H1 (cell line): ENCODE measurements at regions not wholly inside any gene's neighbourhood (a gene's known extent, or its start where the extent isn't known, plus 50 kb on each side); places are given as distances from the start of the nearest gene placed in this dataset.

Experiments used
- CTCF ChIA-PET: fragments of 300-600 bp; sonication (Branson Sonifier 250); formaldehyde crosslinking; loops from one replicate; lab custom pipeline; 2021; ENCODE audit not compliant: partially characterized antibody; lab: Charles Lee
- POLR2A ChIA-PET: fragments of 300-600 bp; sonication (Branson Sonifier 250); formaldehyde crosslinking; loops from one replicate; lab custom pipeline; 2021; ENCODE audit warnings: inconsistent platforms; ENCODE audit not compliant: partially characterized antibody; lab: Charles Lee
- DNase-seq, 2 experiments: peaks; one replicate each; pipeline versions ENCODE4 v3.0.0 to v3.0.0-alpha.2; 2010 to 2022; ENCODE audit warnings: low spot score in 2 of 2, low read depth in 1 of 2, mixed read lengths in 1 of 2
- FAIRE-seq: peaks from 2 replicates; lab custom pipeline; 2011; peaks lifted over from hg19 to GRCh38; lab: Jason Lieb, UNC
- H2AFZ ChIP-seq: 2 replicates; pipeline ENCODE4 v1.8.1; 2012; ENCODE audit warnings: low read length, inconsistent platforms
- H2AK5ac ChIP-seq: 2 replicates; pipeline ENCODE4 v1.6.1; 2013; ENCODE audit warnings: low read depth, low read length
- H2BK120ac ChIP-seq: replicated peaks from 2 replicates; pipeline ENCODE3; 2013; ENCODE audit warnings: low read depth, low read length, inconsistent platforms
- H2BK12ac ChIP-seq: 2 replicates; pipeline ENCODE4 v1.6.1; 2013; ENCODE audit warnings: low read depth, low read length
- H2BK15ac ChIP-seq: 2 replicates; pipeline ENCODE4 v1.6.1; 2013; ENCODE audit warnings: low read length
- H2BK20ac ChIP-seq: 2 replicates; pipeline ENCODE4 v1.6.1; 2013; ENCODE audit warnings: low read length
- H2BK5ac ChIP-seq: 2 replicates; pipeline ENCODE4 v1.6.1; 2013; ENCODE audit warnings: low read depth, low read length
- H3K14ac ChIP-seq: 2 replicates; pipeline ENCODE4 v1.6.1; 2013; ENCODE audit warnings: inconsistent platforms; ENCODE audit not compliant: insufficient read length
- H3K18ac ChIP-seq: 2 replicates; pipeline ENCODE4 v1.6.1; 2013; ENCODE audit warnings: low read length; ENCODE audit errors: extremely low read depth
- H3K23ac ChIP-seq: 2 replicates; pipeline ENCODE4 v1.6.1; 2013; ENCODE audit warnings: inconsistent platforms; ENCODE audit not compliant: insufficient read length
- H3K23me2 ChIP-seq: 2 replicates; pipeline ENCODE4 v1.6.1; 2013; ENCODE audit warnings: low read depth, low read length
- H3K27ac ChIP-seq: 2 replicates; pipeline ENCODE4 v1.6.1; 2011; ENCODE audit warnings: low read depth, low read length, inconsistent platforms
- H3K27me3 ChIP-seq, 4 experiments: replicated peaks in 1 of 4; 1 replicate in 1 of 4; 2 replicates in 3 of 4; pipeline versions ENCODE4 v1.6.1 to v1.8.1; 2011 to 2013; ENCODE audit warnings: low read length in 3 of 4, mild to moderate bottlenecking in 3 of 4, inconsistent platforms in 2 of 4, mixed read lengths in 2 of 4, moderate library complexity in 1 of 4; ENCODE audit not compliant: control insufficient read depth in 3 of 4, insufficient read depth in 3 of 4; ENCODE audit errors: extremely low read depth in 1 of 4
- H3K36me3 ChIP-seq, 4 experiments: 2 replicates each; pipeline versions ENCODE4 v1.6.1 to v1.8.1; 2011 to 2013; ENCODE audit warnings: mild to moderate bottlenecking in 4 of 4, low read length in 3 of 4, moderate library complexity in 2 of 4, control low read depth in 1 of 4, inconsistent platforms in 1 of 4; ENCODE audit not compliant: insufficient read depth in 4 of 4, control insufficient read depth in 2 of 4
- H3K4ac ChIP-seq: replicated peaks from 2 replicates; pipeline ENCODE3; 2013; ENCODE audit warnings: low read length, low read depth, mixed read lengths, inconsistent platforms; ENCODE audit not compliant: insufficient read length
- H3K4me1 ChIP-seq, 4 experiments: replicated peaks in 1 of 4; 1 replicate in 1 of 4; 2 replicates in 3 of 4; pipeline versions ENCODE4 v1.6.1 to v1.8.1; 2011 to 2013; ENCODE audit warnings: low read length in 3 of 4, inconsistent platforms in 2 of 4, mixed read lengths in 1 of 4; ENCODE audit not compliant: insufficient read depth in 4 of 4, control insufficient read depth in 3 of 4
- H3K4me2 ChIP-seq, 2 experiments: 2 replicates each; pipeline versions ENCODE4 v1.6.1 to v1.8.1; 2011 to 2013; ENCODE audit warnings: low read depth in 2 of 2, low read length in 2 of 2, control low read depth in 1 of 2, inconsistent platforms in 1 of 2, mild to moderate bottlenecking in 1 of 2; ENCODE audit not compliant: insufficient read depth in 1 of 2
- H3K4me3 ChIP-seq, 4 experiments: fragments of 200-600, 300-600 bp in 1 of 4; sonication (generic), shearing (Covaris generic), sonication (Bioruptor Twin) in 1 of 4; 2 replicates each; pipeline versions ENCODE4 v1.5.1 to v1.8.1; 2011 to 2016; ENCODE audit warnings: low read length in 4 of 4, low read depth in 3 of 4, control low read depth in 2 of 4, inconsistent platforms in 2 of 4, mild to moderate bottlenecking in 2 of 4, mixed read lengths in 1 of 4, moderate library complexity in 1 of 4; ENCODE audit not compliant: insufficient read depth in 2 of 4; ENCODE audit errors: extremely low read depth in 1 of 4
- H3K56ac ChIP-seq: replicated peaks from 2 replicates; pipeline ENCODE3; 2013; ENCODE audit warnings: low read depth, mild to moderate bottlenecking, mixed read lengths, low read length, inconsistent platforms; ENCODE audit not compliant: insufficient read length
- H3K79me1 ChIP-seq: 2 replicates; pipeline ENCODE4 v1.6.1; 2013; ENCODE audit warnings: low read depth, low read length, control low read depth
- H3K79me2 ChIP-seq, 2 experiments: 2 replicates each; pipeline versions ENCODE4 v1.6.1 to v1.8.1; 2012 to 2013; ENCODE audit warnings: low read length in 2 of 2, mild to moderate bottlenecking in 2 of 2, inconsistent platforms in 1 of 2; ENCODE audit not compliant: insufficient read depth in 2 of 2, control insufficient read depth in 1 of 2
- H3K9ac ChIP-seq, 4 experiments: replicated peaks in 1 of 4; 1 replicate in 1 of 4; 2 replicates in 3 of 4; pipeline versions ENCODE4 v1.6.1 to v1.8.1; 2011 to 2013; ENCODE audit warnings: low read depth in 3 of 4, low read length in 3 of 4, control low read depth in 2 of 4, mild to moderate bottlenecking in 2 of 4, moderate library complexity in 2 of 4, inconsistent platforms in 1 of 4; ENCODE audit errors: extremely low read depth in 1 of 4
- H3K9me3 ChIP-seq, 2 experiments: 2 replicates each; pipeline versions ENCODE4 v1.6.1 to v1.8.1; 2012 to 2013; ENCODE audit warnings: mild to moderate bottlenecking in 2 of 2, moderate library complexity in 2 of 2, control low read depth in 1 of 2, inconsistent platforms in 1 of 2, low read depth in 1 of 2, low read length in 1 of 2, mixed read lengths in 1 of 2; ENCODE audit not compliant: insufficient read depth in 2 of 2
- H4K20me1 ChIP-seq, 2 experiments: replicated peaks in 1 of 2; 2 replicates each; pipeline versions ENCODE3 to v1.8.1; 2011 to 2013; ENCODE audit warnings: inconsistent platforms in 2 of 2, low read length in 2 of 2, mild to moderate bottlenecking in 1 of 2; ENCODE audit not compliant: insufficient read depth in 2 of 2, control insufficient read depth in 1 of 2
- H4K5ac ChIP-seq: 2 replicates; pipeline ENCODE4 v1.6.1; 2013; ENCODE audit warnings: low read length, low read depth, mixed read lengths, inconsistent platforms; ENCODE audit not compliant: insufficient read length
- H4K8ac ChIP-seq: 2 replicates; pipeline ENCODE4 v1.8.0; 2013; ENCODE audit warnings: mild to moderate bottlenecking, moderate library complexity, low read length, inconsistent platforms; ENCODE audit not compliant: insufficient read depth; ENCODE audit errors: extremely low read depth
- H4K91ac ChIP-seq: replicated peaks from 2 replicates; pipeline ENCODE3; 2013; ENCODE audit warnings: low read length, mixed read lengths, inconsistent platforms; ENCODE audit not compliant: insufficient read length
- EGR1 ChIP-seq: IDR thresholded peaks from 2 replicates; pipeline ENCODE4 v1.6.1; 2011; ENCODE audit warnings: low read depth, low read length, borderline replicate concordance
- EZH2 ChIP-seq: fragments of 200-600 bp; sonication (generic); IDR thresholded peaks from 2 replicates; pipeline ENCODE4 v1.7.1; 2012; ENCODE audit warnings: low read depth, mild to moderate bottlenecking, moderate library complexity, low read length, inconsistent platforms; ENCODE audit not compliant: severe bottlenecking
- POLR2AphosphoS5 ChIP-seq: IDR thresholded peaks from 2 replicates; pipeline ENCODE4 v1.6.1; 2011; ENCODE audit warnings: low read depth, low read length
- RXRA ChIP-seq: IDR thresholded peaks from 2 replicates; pipeline ENCODE4 v1.6.1; 2011; ENCODE audit warnings: low read depth, mild to moderate bottlenecking, low read length, moderate library complexity; ENCODE audit not compliant: insufficient read depth
- SRF ChIP-seq: IDR thresholded peaks from 2 replicates; pipeline ENCODE4 v1.6.1; 2011; ENCODE audit warnings: mild to moderate bottlenecking, low read depth, low read length, moderate library complexity
- SUZ12 ChIP-seq: fragments of 200-600 bp; sonication (generic); IDR thresholded peaks from 2 replicates; pipeline ENCODE4 v1.6.1; 2012; ENCODE audit warnings: mild to moderate bottlenecking, inconsistent platforms, low read length, moderate library complexity, mixed read lengths
- TAF1 ChIP-seq: IDR thresholded peaks from 2 replicates; pipeline ENCODE4 v1.6.1; 2011; ENCODE audit warnings: mild to moderate bottlenecking, low read depth, low read length
- WGBS, 2 experiments: shearing (Covaris generic) in 1 of 2; methylation state at CpG; one replicate each; pipeline versions ENCODE4 v1.1.6 to v1.1.7; 2013 to 2015; ENCODE audit warnings: low lambda C conversion rate in 2 of 2, mixed read lengths in 2 of 2, inconsistent platforms in 1 of 2, low coverage in 1 of 2, missing lambda C conversion rate in 1 of 2; ENCODE audit not compliant: insufficient replicate concordance in 2 of 2, insufficient coverage in 1 of 2, insufficient read length in 1 of 2; ENCODE audit errors: extremely low coverage in 1 of 2, missing lambda C conversion rate in 1 of 2; 5-methylcytosine and 5-hydroxymethylcytosine counted together
- TF ChIP-seq, protein P1 (sequence below): IDR thresholded peaks from 2 replicates; pipeline ENCODE4 v1.6.1; 2012; ENCODE audit warnings: inconsistent platforms
- TF ChIP-seq, protein P2 (sequence below), 3 experiments: IDR thresholded peaks; 1 replicate in 2 of 3; 2 replicates in 1 of 3; pipeline versions ENCODE4 v1.5.1 to v1.6.1; 2011; ENCODE audit warnings: low read length in 3 of 3, mild to moderate bottlenecking in 3 of 3, inconsistent platforms in 2 of 3, low read depth in 1 of 3, moderate library complexity in 1 of 3; ENCODE audit not compliant: insufficient read depth in 1 of 3; ENCODE audit errors: control extremely low read depth in 1 of 3

DNA sequence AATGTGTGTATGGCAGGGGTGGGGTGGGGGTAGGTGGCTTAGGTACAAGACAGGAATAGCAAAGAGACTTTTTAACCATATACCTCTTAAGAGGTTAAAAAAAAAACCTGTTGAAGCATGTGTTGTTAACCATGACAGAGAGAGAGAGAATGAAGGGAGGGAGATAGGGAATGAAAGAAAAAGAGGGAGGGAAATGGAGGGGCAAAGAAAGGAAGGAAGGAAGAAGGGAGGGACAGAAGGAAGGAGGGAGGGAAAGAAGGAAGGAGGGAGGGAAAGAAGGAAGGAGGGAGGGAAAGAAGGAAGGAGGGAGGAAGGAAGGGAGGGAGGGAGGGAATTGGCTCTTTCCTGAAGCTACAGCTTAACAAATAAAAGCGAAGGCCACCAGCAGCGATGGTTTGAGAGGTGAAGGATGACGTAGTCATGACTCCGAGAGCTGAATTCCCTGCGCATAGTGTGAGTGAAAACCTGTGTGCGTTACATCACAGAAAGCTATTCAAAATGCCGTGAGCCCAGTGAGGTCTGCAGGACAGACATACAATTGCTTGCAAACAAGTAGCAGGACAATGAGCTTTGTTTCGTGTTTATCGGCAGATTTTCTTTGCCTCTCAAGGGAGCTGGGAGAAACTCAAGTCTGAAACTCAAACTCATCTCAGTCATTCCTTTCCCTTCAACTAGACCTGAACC, 88.6 kb upstream of the NEDD9 start:
- no peak overlapping the region for H3K18ac ChIP-seq
- H4K20me1 ChIP-seq: peaks cover 0 to 6% of the 10 kb centered on the region in 2 experiments
- peaks cover 0 to 4% (median 2%) of the 10 kb centered on the region in 4 experiments; a peak in 1 of 7 replicates for H3K4me1 ChIP-seq
- H2BK120ac ChIP-seq: no peak overlapping the region
- H3K23ac ChIP-seq: no peak overlapping the region
- H3K79me2 ChIP-seq: peaks cover 0 to 4% of the 10 kb centered on the region in 2 experiments; a peak in 1 of 4 replicates
- no peaks in the 10 kb centered on the region; a peak in 1 of 8 replicates for H3K36me3 ChIP-seq
- H2AFZ ChIP-seq: no peak overlapping the region
- H2BK5ac ChIP-seq: no peak overlapping the region
- no peak overlapping the region for H3K4me3 ChIP-seq
- CTCF ChIA-PET: interaction anchor here (1.6 kb wide), 1 partner anchor 175 kb away, joined by 7 read pairs; no protein-coding TSS in a partner anchor
- no peak overlapping the region for H4K8ac ChIP-seq
- no peaks in the 10 kb centered on the region for H3K9me3 ChIP-seq
- POLR2A ChIA-PET: no interaction called here
- no peak overlapping the region for H3K56ac ChIP-seq
- H3K23me2 ChIP-seq: peaks cover 6% of the 10 kb centered on the region; the same call in 1 of the 2 replicates
- H2AK5ac ChIP-seq: no peak overlapping the region
- no peak overlapping the region for H4K5ac ChIP-seq
- H3K4ac ChIP-seq: no peak overlapping the region
- no peak overlapping the region for H3K4me2 ChIP-seq
- 87% methylated on average over 5 of the region's 9 CpGs; no CpG with 5 or more reads in 1 of the 2 experiments for WGBS, 2 experiments
- TF ChIP-seq EZH2: no peak
- no peak for TF ChIP-seq TAF1
- TF ChIP-seq, protein P1, sequence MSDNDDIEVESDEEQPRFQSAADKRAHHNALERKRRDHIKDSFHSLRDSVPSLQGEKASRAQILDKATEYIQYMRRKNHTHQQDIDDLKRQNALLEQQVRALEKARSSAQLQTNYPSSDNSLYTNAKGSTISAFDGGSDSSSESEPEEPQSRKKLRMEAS: no peak
- TF ChIP-seq, protein P2, sequence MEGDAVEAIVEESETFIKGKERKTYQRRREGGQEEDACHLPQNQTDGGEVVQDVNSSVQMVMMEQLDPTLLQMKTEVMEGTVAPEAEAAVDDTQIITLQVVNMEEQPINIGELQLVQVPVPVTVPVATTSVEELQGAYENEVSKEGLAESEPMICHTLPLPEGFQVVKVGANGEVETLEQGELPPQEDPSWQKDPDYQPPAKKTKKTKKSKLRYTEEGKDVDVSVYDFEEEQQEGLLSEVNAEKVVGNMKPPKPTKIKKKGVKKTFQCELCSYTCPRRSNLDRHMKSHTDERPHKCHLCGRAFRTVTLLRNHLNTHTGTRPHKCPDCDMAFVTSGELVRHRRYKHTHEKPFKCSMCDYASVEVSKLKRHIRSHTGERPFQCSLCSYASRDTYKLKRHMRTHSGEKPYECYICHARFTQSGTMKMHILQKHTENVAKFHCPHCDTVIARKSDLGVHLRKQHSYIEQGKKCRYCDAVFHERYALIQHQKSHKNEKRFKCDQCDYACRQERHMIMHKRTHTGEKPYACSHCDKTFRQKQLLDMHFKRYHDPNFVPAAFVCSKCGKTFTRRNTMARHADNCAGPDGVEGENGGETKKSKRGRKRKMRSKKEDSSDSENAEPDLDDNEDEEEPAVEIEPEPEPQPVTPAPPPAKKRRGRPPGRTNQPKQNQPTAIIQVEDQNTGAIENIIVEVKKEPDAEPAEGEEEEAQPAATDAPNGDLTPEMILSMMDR (IDR thresholded peaks at IDR 0.05; ENCODE audit: control extremely low read depth in 1 of 3, insufficient read depth in 1 of 3, low read depth in 1 of 3, low read length in 3 of 3): no peak
- TF ChIP-seq POLR2AphosphoS5: no peak
- no peak for TF ChIP-seq SUZ12
- TF ChIP-seq RXRA: no peak
- TF ChIP-seq SRF: no peak
- no peak for TF ChIP-seq EGR1
- no peak overlapping the region for H2BK20ac ChIP-seq
- no peak overlapping the region for H3K9ac ChIP-seq
- no peak overlapping the region for H3K14ac ChIP-seq
- no peak overlapping the region for H2BK15ac ChIP-seq
- FAIRE-seq: no peak
- no peak overlapping the region for H3K27ac ChIP-seq
- H4K91ac ChIP-seq: no peak overlapping the region
- DNase-seq: no peak
- no peaks in the 10 kb centered on the region; a peak in 1 of 7 replicates for H3K27me3 ChIP-seq
- H2BK12ac ChIP-seq: no peak overlapping the region
- H3K79me1 ChIP-seq: no peaks in the 10 kb centered on the region
